SK-N-MC (cell line): ENCODE measurements at regions not wholly inside any gene's neighbourhood (a gene's known extent, or its start where the extent isn't known, plus 50 kb on each side); places are given as distances from the start of the nearest gene placed in this dataset.

Experiments used
- DNase-seq: peaks from one replicate; pipeline ENCODE4 v3.0.0-alpha.2; 2011; ENCODE audit warnings: low read depth, low spot score
- H3K27ac ChIP-seq: fragments of 200-600 bp; sonication (generic); 2 replicates; pipeline ENCODE4 v1.5.1; 2016; ENCODE audit warnings: mixed run types
- H3K36me3 ChIP-seq: fragments of 200-600 bp; sonication (generic); 2 replicates; pipeline ENCODE4 v1.6.1; 2017; ENCODE audit warnings: antibody characterized with exemption, low read length, mixed read lengths; ENCODE audit not compliant: insufficient read depth
- H3K4me3 ChIP-seq: fragments of 200-600 bp; sonication (generic); 2 replicates; pipeline ENCODE4 v1.5.1; 2016
- H3K9ac ChIP-seq: fragments of 200-600 bp; sonication (generic); 2 replicates; pipeline ENCODE4 v1.8.0; 2017; ENCODE audit warnings: mixed run types, mixed read lengths; ENCODE audit not compliant: insufficient read length
- H3K9me3 ChIP-seq: fragments of 200-600 bp; sonication (generic); 2 replicates; pipeline ENCODE4 v1.6.1; 2017; ENCODE audit warnings: low read depth, mild to moderate bottlenecking, antibody characterized with exemption, low read length, moderate library complexity, mixed read lengths
- EZH2 ChIP-seq: fragments of 200-600 bp; sonication (generic); IDR thresholded peaks from one replicate; pipeline ENCODE4 v1.6.1; 2017; ENCODE audit warnings: antibody characterized with exemption
- FOXP2 ChIP-seq: optimal IDR thresholded peaks from 2 replicates; pipeline ENCODE3; 2011; ENCODE audit warnings: mild to moderate bottlenecking, moderate library complexity; ENCODE audit not compliant: insufficient read depth; ENCODE audit errors: extremely low read length, control extremely low read depth
- POLR2AphosphoS5 ChIP-seq: IDR thresholded peaks from 2 replicates; pipeline ENCODE4 v1.6.1; 2012; ENCODE audit warnings: mild to moderate bottlenecking, low read depth, low read length, borderline replicate concordance

DNA sequence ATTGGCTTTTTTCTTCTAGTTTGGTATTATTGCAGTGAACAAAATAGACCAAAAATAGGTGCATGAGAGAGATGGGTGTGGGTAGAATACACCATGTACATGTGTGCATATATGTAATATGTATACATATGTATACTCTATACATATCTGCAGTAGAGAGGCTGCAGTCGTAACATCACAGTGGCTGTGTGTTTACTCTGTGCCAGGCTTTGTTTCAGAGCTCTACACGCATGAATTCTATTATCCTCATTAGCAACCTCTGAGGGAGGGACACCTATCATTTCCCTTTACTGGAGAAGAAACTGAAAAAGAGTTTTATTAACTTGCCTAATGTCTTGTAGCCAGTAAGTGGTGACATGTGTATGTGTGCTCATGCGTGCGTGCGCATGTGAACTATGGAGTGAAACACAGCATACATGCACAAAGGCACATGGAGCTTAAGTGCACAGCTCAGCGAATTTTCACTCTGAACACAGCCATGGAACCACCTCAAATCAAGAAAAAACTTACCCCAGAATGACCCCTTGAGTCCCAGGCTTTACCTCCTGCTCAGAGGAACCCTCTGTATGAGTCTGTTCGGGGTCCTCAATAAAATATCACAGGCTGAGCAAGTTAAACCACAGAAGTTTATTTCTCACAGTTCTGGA lies 452.5 kb downstream of the CDH26 start:
- no peaks in the 10 kb centered on the region for H3K36me3 ChIP-seq
- H3K27ac ChIP-seq = no peak overlapping the region
- H3K9ac ChIP-seq = no peak overlapping the region
- H3K9me3 ChIP-seq = no peaks in the 10 kb centered on the region
- TF ChIP-seq FOXP2 (no peak), POLR2AphosphoS5 (no peak), EZH2 (no peak)
- no peak overlapping the region for H3K4me3 ChIP-seq
- DNase-seq = no peak

DNA sequence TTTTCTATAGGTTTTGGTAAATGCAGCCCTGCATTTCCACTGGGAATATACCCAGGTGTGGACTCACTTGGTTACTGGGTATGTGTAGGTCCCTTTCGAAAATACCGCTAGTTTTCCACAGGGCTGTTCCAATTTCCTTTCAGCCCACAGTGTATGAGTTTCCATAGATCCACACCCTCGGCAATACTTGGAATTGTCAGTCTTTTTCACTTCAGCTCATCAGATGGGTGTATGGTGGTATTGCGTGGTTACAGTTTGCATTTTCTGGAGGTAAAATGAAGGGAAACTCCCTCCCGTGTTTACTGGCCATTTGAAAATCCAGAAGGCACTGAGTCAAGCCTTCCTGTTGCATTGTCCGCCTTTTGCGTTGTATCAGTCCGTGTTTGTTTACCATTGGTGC lies 453.6 kb downstream of the CDH26 start:
- H3K9ac ChIP-seq = no peak overlapping the region
- DNase-seq = no peak
- no peak overlapping the region for H3K27ac ChIP-seq
- no peaks in the 10 kb centered on the region for H3K36me3 ChIP-seq
- TF ChIP-seq POLR2AphosphoS5 (no peak), FOXP2 (no peak), EZH2 (no peak)
- H3K4me3 ChIP-seq = no peak overlapping the region
- H3K9me3 ChIP-seq = no peaks in the 10 kb centered on the region

DNA sequence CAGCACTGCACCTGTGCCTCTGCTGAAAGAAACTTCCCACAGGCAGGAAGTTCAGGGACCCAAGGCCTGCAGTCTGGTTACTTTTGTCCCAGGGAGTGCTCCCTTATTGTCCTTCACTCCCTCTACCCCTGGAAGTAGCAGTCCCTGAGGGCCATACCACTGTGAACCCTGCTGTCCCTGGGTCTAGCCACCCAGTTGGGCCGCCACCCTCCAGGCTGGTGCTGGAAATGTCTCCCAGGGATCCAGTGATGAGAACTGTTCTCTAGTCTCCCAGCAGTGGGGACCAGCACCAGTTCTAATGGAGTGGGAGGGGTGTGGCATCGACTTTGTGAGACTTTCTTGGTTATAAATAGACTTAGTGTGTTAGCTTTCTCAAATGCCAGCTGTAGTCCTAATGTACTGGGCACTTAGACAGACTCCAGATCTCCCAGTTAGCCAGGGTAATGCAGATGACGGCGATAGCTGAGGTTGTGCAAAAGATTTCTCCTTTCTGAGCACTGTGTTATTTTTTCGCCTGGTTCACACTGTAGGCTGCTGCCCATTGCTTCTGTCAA lies 462.5 kb downstream of the CDH26 start:
- DNase-seq = no peak

DNA sequence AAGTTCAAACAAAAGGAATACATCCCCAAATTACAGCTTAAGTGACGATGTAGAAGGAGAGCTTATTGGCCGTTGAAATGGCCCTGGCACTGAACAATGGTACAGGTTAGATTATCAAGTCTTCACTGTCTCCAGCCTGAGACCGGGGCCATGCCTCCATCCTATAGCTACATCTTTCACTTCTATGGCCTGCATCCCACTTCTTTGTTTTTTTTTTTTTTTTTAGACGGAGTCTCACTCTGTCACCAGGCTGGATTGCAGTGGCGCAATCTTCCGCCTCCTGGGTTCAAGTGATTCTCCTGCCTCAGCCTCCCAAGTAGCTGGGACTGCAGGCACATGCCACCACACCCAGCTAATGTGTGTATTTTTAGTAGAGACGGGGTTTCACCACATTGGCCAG lies 464.6 kb downstream of the CDH26 start:
- Histone ChIP-seq H3K9me3 (no peaks in the 10 kb centered on the region), H3K27ac (no peak overlapping the region), H3K36me3 (no peaks in the 10 kb centered on the region), H3K4me3 (no peak overlapping the region), H3K9ac (no peak overlapping the region)
- TF ChIP-seq EZH2 (no peak), POLR2AphosphoS5 (no peak), FOXP2 (no peak)
- DNase-seq = no peak

More for the DNA sequence above, 462.5 kb downstream of the CDH26 start:
- TF ChIP-seq EZH2 = no peak
- TF ChIP-seq POLR2AphosphoS5 = no peak
- no peak for TF ChIP-seq FOXP2
- Histone ChIP-seq H3K9ac (no peak overlapping the region), H3K4me3 (no peak overlapping the region), H3K27ac (no peak overlapping the region), H3K9me3 (no peaks in the 10 kb centered on the region), H3K36me3 (no peaks in the 10 kb centered on the region)

DNA sequence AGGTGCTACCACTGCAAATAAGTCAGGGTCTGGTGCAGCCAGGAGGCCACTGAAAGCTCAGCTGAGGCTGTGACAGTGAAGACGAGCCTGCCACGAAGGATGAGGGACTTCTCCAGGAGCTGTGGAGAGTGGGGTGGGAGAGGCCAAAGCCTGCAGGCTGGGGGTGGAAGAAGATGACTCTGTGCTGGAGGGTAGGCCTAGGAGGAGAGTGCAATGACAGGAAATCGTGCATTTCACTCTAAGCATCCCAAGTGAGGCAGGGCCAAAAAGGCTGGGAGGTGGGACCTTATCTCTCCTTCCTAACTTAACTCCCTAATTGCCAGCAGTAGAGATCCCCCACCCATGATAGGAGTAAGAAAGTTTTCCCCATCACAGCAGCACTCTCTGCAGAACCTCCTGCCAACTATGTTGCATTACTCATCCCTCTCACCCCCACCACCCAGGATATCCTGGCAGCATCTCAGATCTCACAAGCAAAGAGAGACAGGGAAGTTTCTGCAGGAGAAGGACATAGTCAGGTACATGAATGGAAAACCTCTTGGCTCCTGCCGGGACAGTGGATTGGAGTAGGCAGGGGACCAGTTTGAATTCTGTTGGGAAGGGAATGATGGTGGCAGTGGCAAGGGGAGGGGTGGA lies 466.2 kb downstream of the CDH26 start:
- no peak for DNase-seq
- no peak overlapping the region for H3K9ac ChIP-seq
- no peaks in the 10 kb centered on the region for H3K36me3 ChIP-seq
- H3K27ac ChIP-seq = no peak overlapping the region
- no peak overlapping the region for H3K4me3 ChIP-seq
- TF ChIP-seq EZH2 (no peak), POLR2AphosphoS5 (no peak), FOXP2 (no peak)
- no peaks in the 10 kb centered on the region for H3K9me3 ChIP-seq

DNA sequence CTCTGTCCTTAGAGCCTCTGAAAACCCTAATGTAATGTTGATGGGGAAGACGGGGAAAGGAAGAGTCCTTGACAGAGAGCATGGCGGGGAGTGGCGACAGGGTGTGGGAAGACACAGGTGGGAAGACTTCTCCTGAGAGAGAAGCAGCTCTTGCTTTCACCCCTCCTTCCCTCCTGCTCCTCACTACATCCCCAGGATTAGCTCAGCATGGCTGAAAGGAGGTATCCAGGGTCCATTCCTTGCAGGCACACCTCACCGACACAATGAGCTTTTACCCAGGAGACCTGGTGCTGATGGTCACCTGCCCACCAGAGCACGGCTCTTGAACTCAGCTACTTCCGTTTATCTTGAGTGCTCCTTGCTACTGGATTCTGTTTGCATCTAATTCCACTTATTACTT lies 469.3 kb downstream of the CDH26 start:
- TF ChIP-seq EZH2 (no peak), FOXP2 (no peak), POLR2AphosphoS5 (no peak)
- no peak for DNase-seq
- Histone ChIP-seq H3K9ac (no peak overlapping the region), H3K4me3 (no peak overlapping the region), H3K9me3 (no peaks in the 10 kb centered on the region), H3K27ac (no peak overlapping the region), H3K36me3 (no peaks in the 10 kb centered on the region)

DNA sequence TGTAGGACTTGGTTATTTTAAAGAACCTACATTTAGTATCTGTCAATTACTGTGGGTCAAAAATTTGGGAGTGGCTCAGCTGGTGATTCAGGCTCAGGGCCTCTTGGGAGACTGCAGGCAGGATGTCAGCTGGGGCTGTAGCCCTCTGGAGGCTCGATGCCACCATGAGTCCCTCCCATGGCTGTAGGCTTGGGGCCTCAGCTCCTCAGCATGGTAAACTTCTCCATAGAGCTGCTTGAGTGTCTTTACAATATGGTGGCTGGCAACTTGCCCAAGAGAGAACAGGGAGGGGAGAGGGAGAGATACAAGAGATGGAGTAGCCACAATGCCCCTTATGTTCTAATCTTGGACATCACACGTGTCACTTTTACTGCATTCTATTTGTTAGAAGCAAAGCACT lies 470.4 kb downstream of the CDH26 start:
- Histone ChIP-seq H3K9me3 (no peaks in the 10 kb centered on the region), H3K9ac (no peak overlapping the region), H3K36me3 (no peaks in the 10 kb centered on the region), H3K27ac (no peak overlapping the region), H3K4me3 (no peak overlapping the region)
- TF ChIP-seq FOXP2 (no peak), POLR2AphosphoS5 (no peak)
- no peak for DNase-seq

DNA sequence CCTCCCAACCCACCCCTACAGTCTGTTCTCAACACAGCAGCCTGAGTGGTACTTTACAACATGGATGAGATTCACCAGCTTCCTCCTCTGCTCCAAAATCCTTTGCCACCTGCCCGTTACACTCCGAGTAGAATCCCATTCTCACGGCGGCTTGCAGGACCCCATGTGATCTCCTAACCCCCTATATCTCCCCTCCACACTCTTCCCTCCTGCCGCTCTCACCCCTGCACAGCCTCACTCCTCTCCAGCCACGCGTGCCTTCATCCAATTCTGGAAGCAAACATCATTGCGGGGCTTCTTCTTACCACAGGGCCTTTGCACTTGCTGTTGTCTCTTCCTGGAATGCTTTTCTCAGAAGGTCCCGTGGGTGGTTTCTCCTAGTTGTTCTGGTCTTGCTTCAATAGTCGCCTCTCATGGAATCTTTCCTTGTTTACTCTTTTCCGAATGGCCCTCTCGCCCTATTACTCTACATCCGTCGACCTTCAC lies 472.3 kb downstream of the CDH26 start:
- H3K36me3 ChIP-seq = no peaks in the 10 kb centered on the region
- no peak overlapping the region for H3K4me3 ChIP-seq
- no peak overlapping the region for H3K9ac ChIP-seq
- H3K27ac ChIP-seq = no peak overlapping the region
- no peak for DNase-seq
- no peaks in the 10 kb centered on the region for H3K9me3 ChIP-seq
- TF ChIP-seq POLR2AphosphoS5 (no peak), EZH2 (no peak), FOXP2 (no peak)
